Small intestine (tissue), 7 donors: ENCODE measurements at regions not wholly inside any gene's neighbourhood (a gene's known extent, or its start where the extent isn't known, plus 50 kb on each side); places are given as distances from the start of the nearest gene placed in this dataset.
A peak's percentile ranks its signal among the peaks of the same experiment; 100 is the strongest.
"Not testable (repeated sequence)": the region's sequence is repeated elsewhere in the genome, so short reads cannot be mapped to it uniquely, and the experiment has no call there.

ENCODE experiments used
- DNase-seq, 2 donors: peaks; one replicate each; pipeline versions ENCODE4 v3.0.0 to v3.0.0-alpha.2; 2013
- FAIRE-seq: peaks from 2 replicates; lab custom pipeline; 2012; peaks lifted over from hg19 to GRCh38; lab: Jason Lieb, UNC
- H3K27ac ChIP-seq, 3 donors: one replicate each; pipeline ENCODE4 v1.5.1; 2013; ENCODE audit warnings: low read length in 2 of 3, mild to moderate bottlenecking in 2 of 3, control low read depth in 1 of 3, inconsistent platforms in 1 of 3, low read depth in 1 of 3, moderate library complexity in 1 of 3
- H3K27me3 ChIP-seq, 3 donors: one replicate each; pipeline ENCODE4 v1.6.1; 2013; ENCODE audit warnings: low read length in 3 of 3, inconsistent platforms in 1 of 3; ENCODE audit not compliant: control insufficient read depth in 3 of 3, insufficient read depth in 3 of 3
- H3K36me3 ChIP-seq, 3 donors: one replicate each; pipeline ENCODE4 v1.6.1; 2013; ENCODE audit warnings: low read length in 3 of 3, inconsistent platforms in 1 of 3, low read depth in 1 of 3, mild to moderate bottlenecking in 1 of 3, moderate library complexity in 1 of 3; ENCODE audit not compliant: control insufficient read depth in 3 of 3, insufficient read depth in 2 of 3
- H3K4me1 ChIP-seq, 3 donors: one replicate each; pipeline ENCODE4 v1.6.1; 2013; ENCODE audit warnings: low read length in 2 of 3, inconsistent platforms in 1 of 3, low read depth in 1 of 3, mild to moderate bottlenecking in 1 of 3, moderate library complexity in 1 of 3; ENCODE audit not compliant: control insufficient read depth in 3 of 3, insufficient read depth in 2 of 3
- H3K4me3 ChIP-seq, 3 donors: one replicate each; pipeline ENCODE4 v1.5.1; 2013; ENCODE audit warnings: low read length in 3 of 3, control low read depth in 1 of 3, inconsistent platforms in 1 of 3, low read depth in 1 of 3, mild to moderate bottlenecking in 1 of 3, moderate library complexity in 1 of 3
- H3K9me3 ChIP-seq, 2 donors: one replicate each; pipeline ENCODE4 v1.6.1; 2013; ENCODE audit warnings: low read depth in 1 of 2, low read length in 1 of 2; ENCODE audit not compliant: control insufficient read depth in 2 of 2, insufficient read depth in 1 of 2
- WGBS, 3 donors: extraction: QIAGEN DNeasy Blood & Tissue Kit; methylation state at CpG; one replicate each; pipeline ENCODE4 v1.1.7; 2013; 5-methylcytosine and 5-hydroxymethylcytosine counted together
- donor health status: healthy with polysubstance abuse.
- donor health status: control.
- donor health status: control.
- donor health status: Bipolar disorder and iron deficiency.
- donor health status: healthy.

DNA sequence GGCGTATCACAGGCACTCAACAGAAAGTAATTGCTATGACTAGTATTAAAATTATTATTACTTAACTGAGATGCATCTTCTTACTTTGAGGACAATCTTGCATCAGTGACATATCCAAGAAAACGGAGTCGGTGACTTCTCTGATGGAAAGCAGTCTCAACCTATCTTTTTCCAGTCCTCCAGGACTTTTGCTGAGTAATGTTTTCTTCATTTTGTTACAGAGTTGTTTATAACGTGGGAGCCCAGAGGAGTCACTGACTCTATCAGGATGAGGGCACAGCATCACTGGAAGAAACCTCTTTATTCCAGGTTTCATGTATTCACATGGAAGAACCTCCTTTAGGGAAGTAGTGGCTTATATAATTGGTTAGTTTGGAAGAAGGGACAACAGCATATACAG lies 51.5 kb upstream of the MELK start:
- DNase-seq (no peak), FAIRE-seq (no peak)
- Histone ChIP-seq H3K36me3 (no peaks in the 10 kb centered on the region), H3K27me3 (no peaks in the 10 kb centered on the region), H3K9me3 (no peaks in the 10 kb centered on the region), H3K27ac (no peak overlapping the region), H3K4me1 (no peaks in the 10 kb centered on the region), H3K4me3 (no peak overlapping the region)
- 68 to 72% (median 71%) methylated on average over 4 of the region's 4 CpGs for WGBS, 3 donors

DNA sequence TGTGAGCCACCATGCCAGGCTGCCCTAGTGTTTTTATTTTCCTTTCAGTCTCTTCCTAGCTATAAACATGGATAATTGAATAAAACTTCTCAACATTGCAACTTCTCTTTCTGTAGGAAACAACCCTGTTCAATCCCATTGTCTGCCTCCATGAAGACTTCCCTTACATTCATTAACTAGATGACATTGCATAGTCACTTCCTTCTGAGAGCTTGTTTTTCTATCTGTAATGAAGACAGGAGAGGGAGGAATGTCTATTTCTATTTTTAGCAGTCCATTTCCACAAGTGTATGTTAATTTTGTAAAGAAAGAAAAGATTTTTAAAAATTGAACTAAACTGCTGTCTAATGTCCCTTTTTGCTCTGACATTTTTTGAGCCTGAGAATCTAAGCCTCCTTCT lies 55.6 kb upstream of the MELK start:
- H3K36me3 ChIP-seq: no peaks in the 10 kb centered on the region
- no peak overlapping the region for H3K4me3 ChIP-seq
- no peak for FAIRE-seq
- no peak overlapping the region for H3K27ac ChIP-seq
- H3K27me3 ChIP-seq: no peaks in the 10 kb centered on the region
- H3K9me3 ChIP-seq: no peaks in the 10 kb centered on the region
- no peak for DNase-seq
- H3K4me1 ChIP-seq: no peaks in the 10 kb centered on the region

DNA sequence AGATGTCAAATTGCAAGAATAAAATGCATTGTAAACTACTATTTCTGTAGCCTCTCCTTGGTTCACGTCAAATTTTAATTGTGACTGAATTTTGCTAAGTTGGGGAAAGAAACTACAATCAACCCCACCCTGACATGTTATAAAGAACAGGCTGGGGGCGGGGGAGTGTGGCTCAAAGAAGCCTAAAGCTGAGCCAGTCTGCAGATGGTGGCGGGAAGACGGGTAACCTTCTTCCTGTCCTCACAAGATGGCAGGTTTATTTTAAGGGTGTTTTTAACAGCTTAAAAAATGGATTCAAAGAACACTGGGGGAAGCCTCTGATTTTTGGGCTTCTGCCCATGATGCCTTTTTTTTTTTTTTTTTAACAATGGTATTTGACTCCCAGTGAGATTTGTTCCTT lies 68.5 kb upstream of the MELK start:
- Histone ChIP-seq H3K27me3 (no peaks in the 10 kb centered on the region), H3K9me3 (no peaks in the 10 kb centered on the region), H3K4me3 (no peak overlapping the region), H3K27ac (peak overlapping the region in 1 of 3 donors; percentile 44), H3K36me3 (no peaks in the 10 kb centered on the region), H3K4me1 (peaks cover 0 to 15% (median 3%) of the 10 kb centered on the region in 3 donors)
- 70 to 75% (median 72%) methylated on average over 4 of the region's 4 CpGs for WGBS, 3 donors
- FAIRE-seq: no peak
- DNase-seq: no peak

DNA sequence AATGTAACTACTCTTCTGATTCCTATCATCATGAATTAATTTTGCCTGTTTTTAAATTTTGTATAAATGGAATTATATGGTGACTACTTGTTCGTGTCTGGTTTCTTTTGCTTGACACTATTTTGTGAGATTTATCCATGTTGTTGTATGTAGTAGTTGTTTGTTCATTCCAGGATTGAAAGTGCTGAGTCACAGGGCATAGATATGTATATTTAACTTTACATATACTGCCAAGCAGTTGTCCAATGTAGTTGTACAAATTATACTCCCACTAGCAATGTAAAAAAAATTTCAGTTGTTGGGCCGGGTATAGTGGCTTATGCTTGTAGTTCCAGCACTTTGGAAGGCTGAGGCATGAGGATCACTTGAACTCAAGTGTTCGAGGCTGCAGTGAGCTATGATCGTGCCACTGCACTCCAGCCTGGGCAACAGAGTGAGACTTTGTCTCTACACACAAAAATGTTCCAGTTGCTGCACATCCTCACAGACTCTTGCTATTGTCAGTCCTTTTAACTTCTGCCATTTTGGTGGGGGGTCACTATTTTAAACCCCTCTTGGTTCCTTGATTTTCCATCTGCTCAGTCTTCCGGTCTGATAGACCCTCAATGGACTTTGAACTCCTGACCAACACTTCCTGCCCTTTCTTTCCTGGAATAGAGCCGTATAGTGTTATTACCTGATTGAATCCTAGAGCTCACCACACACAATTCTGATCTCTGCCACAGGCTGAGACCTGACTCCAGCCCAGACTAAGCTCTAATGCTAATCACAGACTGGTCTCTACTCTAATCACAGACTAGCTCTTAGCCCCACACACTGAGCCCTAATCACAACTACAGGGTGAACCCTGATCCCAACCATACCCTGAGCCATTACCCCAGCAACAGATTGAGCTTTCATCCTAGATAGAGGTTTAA lies 69.3 kb upstream of the MELK start:
- Histone ChIP-seq H3K27ac (peak overlapping the region in 2 of 3 donors; percentile 9 to 44), H3K9me3 (no peaks in the 10 kb centered on the region), H3K4me3 (no peak overlapping the region), H3K36me3 (no peaks in the 10 kb centered on the region), H3K27me3 (no peaks in the 10 kb centered on the region), H3K4me1 (peaks cover 0 to 15% (median 3%) of the 10 kb centered on the region in 3 donors)
- whole genome bisulfite sequencing, 3 donors: 51 to 66% (median 60%) methylated on average over 6 of the region's 6 CpGs
- FAIRE-seq (no peak), DNase-seq (peak; percentile 52 to 61)

DNA sequence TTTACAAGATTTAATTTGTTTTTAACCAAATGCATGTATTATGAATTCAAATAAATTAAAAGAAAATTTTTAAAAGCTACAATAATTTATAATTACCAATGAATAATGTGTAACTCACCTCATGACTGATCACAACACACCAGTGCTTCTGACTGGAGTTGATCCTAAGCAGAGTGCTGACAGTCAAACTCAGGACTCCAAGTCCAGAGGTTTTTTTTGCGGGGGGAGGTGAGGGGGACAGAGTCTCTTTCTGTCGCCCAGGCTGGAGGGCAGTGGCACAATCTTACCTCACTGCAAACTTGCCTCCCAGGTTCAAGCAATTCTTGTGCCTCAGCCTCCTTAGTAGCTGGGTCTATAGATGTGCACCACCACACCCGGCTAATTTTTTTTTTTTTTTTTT lies 71.0 kb upstream of the MELK start:
- no peak for FAIRE-seq
- DNase-seq: peak; percentile 20 to 30

DNA sequence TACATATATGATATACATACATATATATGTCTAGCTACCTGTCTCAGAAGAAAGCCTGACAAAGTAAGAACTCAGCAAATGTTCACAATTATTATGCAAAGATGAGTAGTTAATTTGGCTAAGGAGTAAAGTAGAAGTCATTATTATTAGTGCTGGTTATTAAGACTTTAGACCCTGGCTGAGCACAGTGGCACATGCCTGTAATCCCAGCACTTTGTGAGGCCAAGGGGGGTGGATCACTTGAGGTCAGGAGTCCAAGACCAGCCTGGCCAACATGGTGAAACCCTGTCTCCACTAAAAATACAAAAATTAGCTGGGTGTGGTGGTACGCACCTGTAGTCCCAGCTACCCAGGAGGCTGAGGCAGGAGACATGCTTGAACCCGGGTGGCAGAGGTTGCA lies 71.8 kb upstream of the MELK start:
- DNase-seq: peak; percentile 44 to 74
- not testable (repeated sequence) for H3K4me3 ChIP-seq, H3K27me3 ChIP-seq, FAIRE-seq, H3K36me3 ChIP-seq, H3K9me3 ChIP-seq
- Histone ChIP-seq H3K27ac (peak overlapping the region in 1 of 3 donors; percentile 66), H3K4me1 (peaks cover 0 to 15% (median 3%) of the 10 kb centered on the region in 3 donors)
- WGBS, 3 donors: 25 to 56% (median 39%) methylated on average over 2 of the region's 2 CpGs

More for the DNA sequence above, 71.0 kb upstream of the MELK start:
- Histone ChIP-seq H3K9me3 (no peaks in the 10 kb centered on the region), H3K36me3 (no peaks in the 10 kb centered on the region), H3K4me3 (no peak overlapping the region), H3K4me1 (peaks cover 0 to 15% (median 3%) of the 10 kb centered on the region in 3 donors), H3K27me3 (no peaks in the 10 kb centered on the region), H3K27ac (peak overlapping the region in 1 of 3 donors; percentile 66)
- WGBS, 3 donors: 74 to 93% (median 74%) methylated on average over 3 of the region's 3 CpGs

DNA sequence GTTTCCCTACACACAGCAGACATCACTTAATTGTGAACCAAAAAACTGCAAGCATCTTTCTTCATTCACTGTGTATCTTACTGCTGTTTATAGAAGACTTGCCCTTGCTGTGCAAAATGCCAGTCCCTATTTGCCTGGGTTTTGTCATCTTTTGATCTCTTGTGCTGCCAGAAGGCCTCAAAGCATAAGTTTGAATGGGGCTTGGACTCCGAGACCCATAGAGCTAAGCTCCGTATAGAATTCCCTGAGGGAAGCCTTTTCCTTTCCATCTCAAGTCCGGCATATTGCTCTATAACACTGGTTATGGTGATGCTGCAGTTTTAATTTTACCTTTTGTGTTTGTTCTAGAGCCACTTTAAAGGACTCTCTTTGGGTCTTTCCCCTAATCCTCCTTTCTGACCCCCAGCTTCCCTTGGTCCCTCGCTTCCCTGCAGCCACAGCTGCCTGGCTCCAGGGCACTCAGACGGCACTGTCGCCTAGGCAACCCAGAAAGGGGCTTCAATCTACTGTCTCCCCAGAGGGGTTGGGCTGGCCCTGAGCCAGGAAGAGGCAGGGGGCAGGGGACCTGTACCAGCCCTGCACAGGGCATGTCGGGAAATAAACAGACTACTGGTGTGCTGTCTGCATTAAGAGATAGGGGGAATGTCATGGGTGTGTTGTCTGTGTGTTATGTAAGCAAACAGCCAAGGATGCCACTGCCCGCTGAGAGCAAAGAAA lies 73.4 kb upstream of the MELK start:
- no peaks in the 10 kb centered on the region for H3K27me3 ChIP-seq

DNA sequence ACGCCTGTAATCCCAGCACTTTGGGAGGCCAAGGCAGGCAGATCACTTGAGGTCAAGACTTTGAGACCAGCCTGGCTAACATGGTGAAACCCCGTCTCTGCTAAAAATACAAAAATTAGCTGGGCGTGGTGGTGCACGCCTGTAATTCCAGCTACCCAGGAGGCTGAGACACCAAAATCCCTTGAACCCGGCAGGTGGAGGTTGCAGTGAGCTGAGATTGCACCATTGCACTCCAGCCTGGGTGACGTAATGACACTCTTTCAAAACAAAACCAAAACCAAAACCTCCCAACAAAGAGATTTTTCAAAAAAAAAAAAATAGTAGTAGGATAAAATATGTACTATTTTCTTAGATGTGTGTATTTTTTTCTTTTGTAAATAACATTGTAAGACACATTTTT lies 79.1 kb upstream of the MELK start:
- H3K27ac ChIP-seq, H3K4me1 ChIP-seq, FAIRE-seq, H3K36me3 ChIP-seq, H3K9me3 ChIP-seq, H3K4me3 ChIP-seq, H3K27me3 ChIP-seq: not testable (repeated sequence)
- WGBS, 3 donors: 40 to 66% (median 54%) methylated on average over 6 of the region's 6 CpGs
- DNase-seq: peak; percentile 33 to 62

More for the DNA sequence above, 73.4 kb upstream of the MELK start:
- WGBS, 3 donors: 76 to 90% (median 85%) methylated on average over 8 of the region's 8 CpGs
- H3K27ac ChIP-seq: no peak overlapping the region
- no peak overlapping the region for H3K4me3 ChIP-seq
- no peaks in the 10 kb centered on the region for H3K36me3 ChIP-seq
- H3K4me1 ChIP-seq: peaks cover 0 to 14% (median 3%) of the 10 kb centered on the region in 3 donors
- no peaks in the 10 kb centered on the region for H3K9me3 ChIP-seq
- FAIRE-seq (no peak), DNase-seq (no peak)
